GM19395 (cell line): ENCODE measurements at regions not wholly inside any gene's neighbourhood (a gene's known extent, or its start where the extent isn't known, plus 50 kb on each side); places are given as distances from the start of the nearest gene placed in this dataset.
"Not testable (repeated sequence)": the region's sequence is repeated elsewhere in the genome, so short reads cannot be mapped to it uniquely, and the experiment has no call there.

Experiments used
- ATAC-seq: cut with Tn5 transposase; IDR thresholded peaks from one replicate; pipeline ENCODE4 v1.9.1; 2021; ENCODE audit warnings: mild to moderate bottlenecking, moderate library complexity; ENCODE audit not compliant: unreplicated experiment

GRCh38 chr16:17759451-17760390, 289.0 kb upstream of the XYLT1 start:
- no peak for ATAC-seq

- ATAC-seq: no peak
Observed at GRCh38 chr16:17757808-17758207, 287.0 kb upstream of the XYLT1 start.

- ATAC-seq: no peak
Observed at GRCh38 chr16:17755158-17755557, 284.4 kb upstream of the XYLT1 start.

- no peak for ATAC-seq
Observed at GRCh38 chr16:17753434-17753833, 282.7 kb upstream of the XYLT1 start.

GRCh38 chr16:17749706-17750105, 278.9 kb upstream of the XYLT1 start:
- ATAC-seq: no peak

- ATAC-seq: no peak
Observed at GRCh38 chr16:17748044-17748719, 277.4 kb upstream of the XYLT1 start.

- ATAC-seq: no peak
Observed at GRCh38 chr16:17747081-17747756, 276.5 kb upstream of the XYLT1 start.

GRCh38 chr16:17744921-17745572, 274.3 kb upstream of the XYLT1 start:
- no peak for ATAC-seq

GRCh38 chr16:17743578-17743977, 272.8 kb upstream of the XYLT1 start:
- ATAC-seq: no peak

- ATAC-seq: no peak
Observed at GRCh38 chr16:17743158-17743557, 272.4 kb upstream of the XYLT1 start.

GRCh38 chr16:17735099-17735498, 264.3 kb upstream of the XYLT1 start:
- not testable (repeated sequence) for ATAC-seq

GRCh38 chr16:17729820-17730219, 259.1 kb upstream of the XYLT1 start:
- no peak for ATAC-seq

- ATAC-seq: no peak
Observed at GRCh38 chr16:17728196-17728595, 257.4 kb upstream of the XYLT1 start.

GRCh38 chr16:17724242-17724898, 253.6 kb upstream of the XYLT1 start:
- ATAC-seq: no peak

- no peak for ATAC-seq
Observed at GRCh38 chr16:17723531-17724134, 252.9 kb upstream of the XYLT1 start.

GRCh38 chr16:17718495-17718894, 247.7 kb upstream of the XYLT1 start:
- no peak for ATAC-seq

GRCh38 chr16:17705847-17706246, 235.1 kb upstream of the XYLT1 start:
- no peak for ATAC-seq

- ATAC-seq: no peak
Observed at GRCh38 chr16:17696616-17697015, 225.9 kb upstream of the XYLT1 start.

GRCh38 chr16:17692484-17692883, 221.7 kb upstream of the XYLT1 start:
- ATAC-seq: no peak

- ATAC-seq: no peak
Observed at GRCh38 chr16:17691899-17692176, 221.1 kb upstream of the XYLT1 start.
